Fibroblast of the aortic adventitia (primary cell): ENCODE measurements at regions not wholly inside any gene's neighbourhood (a gene's known extent, or its start where the extent isn't known, plus 50 kb on each side); places are given as distances from the start of the nearest gene placed in this dataset.

Experiments used
- DNase-seq: peaks from one replicate; pipeline ENCODE4 v3.0.0-alpha.2; 2010; ENCODE audit warnings: low read depth
- H3K4me3 ChIP-seq: 2 replicates; pipeline ENCODE4 v1.5.1; 2011; ENCODE audit warnings: low read depth, mild to moderate bottlenecking, control low read depth, low read length, moderate library complexity
- CTCF ChIP-seq: IDR thresholded peaks from 2 replicates; pipeline ENCODE4 v1.5.1; 2011; ENCODE audit warnings: mild to moderate bottlenecking, low read length, control low read depth, inconsistent platforms; ENCODE audit not compliant: insufficient read depth

- no peak overlapping the region for H3K4me3 ChIP-seq
- DNase-seq = no peak
- TF ChIP-seq CTCF = no peak
Measured at GRCh38 chr20:40782043-40782368, 93.0 kb upstream of the MAFB start.

DNA sequence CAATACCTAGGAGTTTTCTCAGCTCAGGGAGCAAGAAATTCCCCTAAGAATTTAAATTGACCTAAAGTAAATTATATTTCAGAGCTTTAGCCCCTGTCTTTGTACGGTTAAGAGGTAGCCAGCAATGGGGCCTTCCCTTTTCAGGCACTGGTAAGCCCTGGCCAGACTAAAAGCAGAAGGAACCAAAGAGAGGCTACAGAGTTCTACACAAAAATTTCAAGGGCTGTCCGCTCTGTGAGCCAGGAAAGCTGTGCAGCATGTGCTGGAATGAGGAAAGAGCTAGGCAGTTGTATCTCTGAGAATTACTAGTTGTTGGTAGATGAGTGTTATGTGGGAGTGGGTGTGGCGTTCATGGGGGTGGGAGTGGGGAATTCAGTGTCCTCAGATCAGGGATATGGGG lies 96.3 kb upstream of the MAFB start:
- no peak for DNase-seq
- TF ChIP-seq CTCF = no peak
- no peak overlapping the region for H3K4me3 ChIP-seq

DNA sequence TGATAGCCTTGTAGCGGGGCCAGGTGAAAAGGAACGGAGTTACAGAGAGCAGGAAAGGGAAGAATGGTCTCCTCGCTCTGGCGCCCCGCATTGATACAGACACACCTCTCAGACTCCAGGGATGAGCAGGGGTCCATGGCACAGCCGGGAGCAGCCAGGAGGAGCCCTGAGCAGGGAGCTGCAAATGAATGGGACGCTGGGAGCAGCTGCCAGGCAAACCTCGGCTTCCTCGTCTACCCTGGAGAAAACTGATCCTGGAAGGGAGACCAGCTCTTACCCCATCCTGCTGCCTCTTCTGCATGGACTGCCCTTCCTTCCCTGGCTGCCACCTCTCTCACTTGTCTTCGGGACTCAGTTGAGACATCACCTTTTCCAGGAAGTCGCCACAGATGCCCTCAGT lies 97.3 kb upstream of the MAFB start:
- H3K4me3 ChIP-seq = no peak overlapping the region
- no peak for DNase-seq
- no peak for TF ChIP-seq CTCF

DNA sequence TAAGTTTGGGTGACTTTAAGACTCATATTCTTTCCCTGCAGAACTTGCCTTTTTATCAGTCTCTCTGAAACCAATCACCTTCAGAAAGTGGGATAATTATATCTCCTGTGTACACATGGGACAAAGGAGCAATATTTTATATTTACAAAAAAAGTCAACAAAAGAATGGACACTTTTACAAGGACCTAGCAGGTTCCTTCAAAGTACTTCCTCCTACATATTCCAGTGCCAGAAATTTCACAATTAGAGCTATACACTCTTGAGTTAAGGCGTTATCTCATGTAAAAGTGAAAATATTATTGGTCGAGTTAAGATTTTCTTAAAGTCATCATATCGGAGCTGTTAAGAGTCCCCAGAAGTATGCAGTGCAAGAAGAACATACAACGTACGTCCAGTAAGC lies 98.9 kb upstream of the MAFB start:
- TF ChIP-seq CTCF = no peak
- no peak overlapping the region for H3K4me3 ChIP-seq
- DNase-seq = no peak

GRCh38 chr20:40797425-40797824 lies 108.4 kb upstream of the MAFB start:
- TF ChIP-seq CTCF = peak; percentile 78
- peak; percentile 55 for DNase-seq
- no peak overlapping the region for H3K4me3 ChIP-seq

DNA sequence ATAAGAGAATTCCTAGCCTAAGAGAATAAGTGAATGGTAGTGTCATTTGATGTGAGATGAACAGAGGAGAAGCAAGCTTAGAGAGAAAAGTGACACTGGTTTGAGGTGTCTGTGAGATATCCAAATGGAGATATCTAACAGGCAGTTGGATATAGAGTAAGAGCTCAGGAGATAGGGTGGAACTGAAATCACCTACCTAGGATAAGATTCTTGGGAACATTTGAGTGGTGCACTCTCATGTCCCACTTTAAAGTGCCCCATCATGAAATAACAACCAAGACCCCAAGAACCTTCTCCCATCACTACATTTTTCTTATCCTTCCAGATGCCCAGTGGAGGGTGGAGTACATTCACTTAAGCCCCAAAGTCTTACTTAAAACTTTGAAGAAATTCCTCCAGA lies 109.0 kb upstream of the MAFB start:
- peak; percentile 4 for DNase-seq
- no peak overlapping the region for H3K4me3 ChIP-seq
- no peak for TF ChIP-seq CTCF

GRCh38 chr20:40802886-40803285 lies 113.8 kb upstream of the MAFB start:
- no peak for TF ChIP-seq CTCF
- H3K4me3 ChIP-seq = no peak overlapping the region
- no peak for DNase-seq
